GM19455 (cell line): ENCODE measurements at regions not wholly inside any gene's neighbourhood (a gene's known extent, or its start where the extent isn't known, plus 50 kb on each side); places are given as distances from the start of the nearest gene placed in this dataset.

Experiments
- ATAC-seq: cut with Tn5 transposase; IDR thresholded peaks from one replicate; pipeline ENCODE4 v1.9.1; 2021; ENCODE audit not compliant: unreplicated experiment

GRCh38 chrX:69110116-69110530 lies 55.1 kb downstream of the PJA1 start:
- no peak for ATAC-seq

DNA sequence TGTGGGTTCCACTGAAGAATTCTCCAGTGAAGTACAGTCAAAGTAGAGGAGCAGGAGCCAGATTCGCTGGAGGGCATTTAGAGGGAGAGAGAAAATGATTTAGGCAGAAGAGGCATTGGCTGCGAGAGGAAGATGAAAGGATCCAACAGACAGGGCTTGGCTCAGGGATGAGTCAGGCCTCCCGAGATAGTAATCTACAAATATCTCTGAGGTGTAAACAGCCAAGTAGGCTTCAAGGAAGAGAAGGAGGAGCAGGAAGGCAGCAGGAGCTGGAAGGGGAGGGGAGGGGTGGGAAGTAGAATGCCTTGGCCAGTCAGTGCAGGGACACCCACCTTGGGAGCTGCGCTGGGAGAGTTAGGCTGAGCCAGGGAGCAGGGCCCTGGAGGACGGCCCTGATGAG lies 55.5 kb downstream of the PJA1 start:
- no peak for ATAC-seq

GRCh38 chrX:69109036-69109663 lies 56.1 kb downstream of the PJA1 start:
- ATAC-seq, result no peak

GRCh38 chrX:69107747-69108401 lies 57.4 kb downstream of the PJA1 start:
- ATAC-seq, result no peak

DNA sequence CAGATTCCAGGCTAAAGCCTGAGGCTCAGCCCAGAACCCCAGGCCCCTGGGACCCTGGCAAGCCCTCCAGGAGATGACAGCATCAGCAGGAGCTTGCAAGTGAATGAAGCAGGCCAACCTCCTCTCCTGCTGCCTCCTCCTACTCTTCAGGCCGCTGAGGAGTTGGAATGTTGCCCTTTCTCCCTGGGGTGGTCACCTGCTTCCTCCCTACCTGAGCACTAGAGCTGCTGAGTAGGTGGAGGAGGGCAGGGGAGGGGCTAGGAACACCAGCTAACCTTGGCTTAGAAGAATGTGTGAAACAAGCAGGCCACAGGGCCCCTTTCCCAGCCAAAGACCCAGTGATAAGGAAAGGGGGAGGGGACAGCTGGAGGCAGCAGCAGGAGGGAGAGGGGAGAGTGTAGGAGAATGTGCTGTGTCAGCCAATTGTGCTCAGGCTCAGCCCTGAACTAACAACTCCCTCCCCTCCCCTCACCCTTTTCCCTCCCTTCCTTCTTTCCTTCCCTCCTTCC lies 58.0 kb downstream of the PJA1 start:
- ATAC-seq, result no peak

DNA sequence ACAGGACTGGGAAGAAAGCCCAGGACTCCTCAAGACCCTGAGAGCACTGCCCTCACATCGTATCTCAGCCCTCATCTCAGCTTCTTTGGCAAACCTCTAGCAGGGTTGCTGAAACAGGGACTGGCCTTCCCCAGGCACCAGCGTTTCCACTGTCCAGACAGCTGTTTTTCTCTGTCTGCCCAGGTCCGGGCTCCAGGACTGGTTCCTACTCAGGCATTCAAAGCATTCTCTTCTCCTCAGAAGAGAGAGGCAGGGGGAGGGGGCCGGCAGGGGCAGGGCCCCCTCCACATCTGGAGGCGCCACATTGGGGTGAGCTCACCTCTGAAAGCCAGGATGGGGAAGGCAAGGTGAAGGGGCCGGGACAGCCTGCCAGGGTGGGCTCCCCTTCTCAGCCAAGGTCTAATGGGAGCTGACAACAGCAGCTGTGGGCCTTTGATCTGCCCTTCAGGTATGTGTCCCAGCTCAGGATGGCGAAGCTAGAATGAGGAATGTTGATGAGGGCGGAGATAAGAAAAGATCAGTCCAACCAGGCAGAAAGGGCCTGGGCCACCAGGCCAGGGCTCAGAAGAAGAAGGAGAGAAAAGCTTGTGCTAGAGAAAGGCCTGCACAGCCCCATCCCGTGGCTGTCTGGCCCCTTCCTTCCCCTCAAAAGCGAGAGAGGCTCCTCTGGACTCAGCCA lies 60.4 kb downstream of the PJA1 start:
- ATAC-seq, result no peak

DNA sequence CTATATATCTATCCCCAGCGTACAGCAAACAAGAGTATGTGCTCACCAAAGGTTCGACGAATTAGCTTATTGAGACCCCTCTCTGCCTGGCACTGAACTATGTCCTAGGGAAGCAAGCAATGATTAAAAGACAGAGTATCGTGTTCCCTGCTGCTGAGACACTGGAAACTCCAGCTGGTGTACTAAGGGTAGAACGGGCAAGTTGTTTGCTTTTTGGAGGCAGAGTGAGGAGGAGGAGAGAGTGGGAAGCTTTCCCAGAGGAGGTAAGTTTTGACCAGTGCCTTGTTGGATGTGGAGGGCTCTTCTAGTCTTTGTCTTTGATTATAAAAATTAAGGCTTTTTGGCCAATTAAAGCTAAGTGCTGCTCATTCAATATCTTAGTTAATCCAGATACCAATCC lies 61.7 kb downstream of the PJA1 start:
- no peak for ATAC-seq

- ATAC-seq, result no peak
These were observed 62.5 kb downstream of the PJA1 start for GRCh38 chrX:69102612-69103194.

GRCh38 chrX:69101683-69102251 lies 63.5 kb downstream of the PJA1 start:
- no peak for ATAC-seq

GRCh38 chrX:69100478-69100877 lies 64.8 kb downstream of the PJA1 start:
- no peak for ATAC-seq

DNA sequence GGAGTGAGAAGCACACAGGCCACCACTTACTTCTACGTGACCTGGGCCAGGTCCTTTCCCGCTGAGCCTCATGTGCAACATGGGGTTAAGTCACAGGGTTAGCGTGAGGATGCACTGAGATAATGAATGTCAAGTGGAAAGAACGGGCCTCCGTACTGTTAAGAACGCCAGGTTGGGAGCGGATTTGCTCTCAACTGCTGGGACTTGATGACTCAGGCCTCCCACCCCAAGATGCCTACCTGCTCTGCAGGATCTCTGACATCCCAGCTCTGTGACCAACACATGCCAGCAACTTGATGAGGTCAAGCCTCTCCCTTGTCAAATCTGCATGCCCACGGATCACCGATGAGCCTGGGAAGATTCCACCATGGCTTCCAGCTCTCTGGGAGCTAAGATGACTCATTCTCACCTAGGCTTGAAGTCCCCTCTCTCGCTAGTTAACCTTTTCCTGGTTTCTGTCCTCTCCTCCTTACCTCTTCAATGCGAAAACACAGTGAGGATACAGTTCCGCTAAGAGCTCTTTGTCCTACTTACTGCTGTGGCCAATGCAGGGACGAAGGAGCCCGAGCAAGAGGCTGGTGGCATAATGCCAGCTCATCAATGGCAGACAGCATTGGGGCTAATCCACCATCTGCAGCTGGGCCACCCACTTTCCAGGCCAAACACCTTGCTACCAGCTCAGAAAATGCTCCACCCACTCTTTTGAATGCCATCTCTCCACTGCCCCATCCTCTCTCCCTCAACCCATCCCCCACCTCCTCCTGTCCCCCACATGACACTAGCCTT lies 67.6 kb downstream of the PJA1 start:
- no peak for ATAC-seq

GRCh38 chrX:69096963-69097362 lies 68.3 kb downstream of the PJA1 start:
- no peak for ATAC-seq

DNA sequence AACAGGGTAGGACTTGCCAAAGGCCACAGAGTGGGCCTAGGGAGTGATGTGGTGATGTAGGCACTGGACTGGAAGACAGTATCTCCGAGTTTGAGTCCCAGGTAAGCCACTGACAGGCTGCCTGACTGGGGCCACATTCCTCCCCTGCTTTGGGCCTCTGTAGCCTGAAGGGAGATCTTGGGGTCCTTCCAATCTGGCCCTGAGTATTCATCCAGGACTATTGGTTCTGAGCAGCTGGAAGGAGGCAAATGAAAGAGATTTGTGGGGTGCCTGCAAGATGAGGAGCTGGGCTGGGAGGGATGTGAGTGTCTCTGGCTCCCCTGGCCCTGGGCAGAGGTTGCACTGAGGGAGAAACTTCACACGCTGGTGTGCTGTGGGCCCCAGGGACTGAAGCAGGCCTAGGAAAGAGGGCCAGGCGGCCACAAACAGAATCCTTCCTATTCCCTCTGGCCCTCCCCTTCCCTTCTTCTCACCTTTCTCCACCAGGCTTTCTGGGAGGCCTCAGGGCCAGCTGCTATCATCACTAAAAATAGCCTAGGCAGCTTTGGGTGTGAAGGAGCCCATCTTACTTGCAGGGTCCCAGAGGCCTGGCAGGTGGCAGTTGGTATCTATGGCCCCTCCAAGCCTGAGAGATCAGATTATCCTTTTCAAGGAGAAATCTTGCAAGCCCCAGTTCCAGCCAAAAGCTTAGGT lies 70.1 kb downstream of the PJA1 start:
- no peak for ATAC-seq

DNA sequence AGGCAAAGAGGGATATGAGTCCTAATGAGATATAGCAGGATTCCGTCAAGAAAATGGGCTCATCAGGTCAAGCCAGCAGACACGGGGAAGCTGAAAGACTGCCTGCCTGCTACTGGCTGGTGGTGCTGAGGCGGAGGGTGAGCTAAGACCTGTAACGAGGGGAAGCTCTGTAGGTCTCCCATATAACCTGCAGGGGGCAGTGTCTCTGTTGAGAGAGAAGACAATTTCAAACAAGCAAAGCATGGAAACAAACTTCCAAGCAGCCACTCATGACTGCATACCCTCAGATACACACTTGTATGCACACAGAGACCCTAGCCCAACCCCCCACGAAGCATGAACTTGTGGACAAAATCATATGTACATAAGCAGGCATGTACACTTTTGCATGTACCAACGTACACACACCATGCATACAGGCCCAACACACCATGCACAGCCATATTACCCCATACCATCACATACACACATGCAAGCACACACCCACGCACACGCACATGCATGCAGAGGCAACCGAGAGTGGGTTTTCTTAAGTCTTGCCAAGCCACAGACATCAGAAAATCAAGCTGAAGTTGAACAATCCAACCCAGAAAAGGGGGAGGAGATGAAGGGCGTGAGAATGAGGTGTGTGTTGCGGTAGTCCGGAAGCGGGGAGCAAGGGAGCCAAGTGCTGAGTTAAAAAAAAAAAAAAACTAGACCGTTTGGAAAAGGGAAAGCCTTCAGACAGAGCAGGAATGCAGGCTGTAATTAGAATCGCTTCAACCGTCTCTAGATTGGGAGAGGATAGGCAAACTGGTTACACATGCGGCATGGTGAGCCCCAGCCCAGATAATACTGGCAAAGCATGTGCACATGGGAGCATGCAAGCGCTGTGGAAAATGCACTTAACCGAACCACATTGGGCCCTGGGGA lies 71.0 kb downstream of the PJA1 start:
- ATAC-seq, result no peak

DNA sequence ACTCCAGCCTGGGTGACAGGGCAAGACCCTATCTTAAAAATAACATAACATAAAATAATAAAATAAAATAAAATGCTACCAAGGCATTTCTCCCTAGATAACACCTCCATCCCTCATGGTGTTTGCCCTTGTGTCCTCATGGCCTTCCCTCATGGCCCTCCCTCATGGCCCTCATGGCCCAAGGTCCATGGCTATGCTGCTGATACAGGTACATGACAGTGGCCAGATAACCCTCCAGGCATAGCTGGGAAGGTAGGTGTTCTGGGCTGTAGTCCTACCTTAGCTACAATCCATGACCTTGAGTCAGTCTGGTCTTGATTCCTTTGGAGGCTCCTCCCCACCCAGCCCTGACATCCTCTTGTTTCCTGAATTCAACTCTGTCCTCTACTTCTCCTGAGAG lies 75.2 kb downstream of the PJA1 start:
- no peak for ATAC-seq

DNA sequence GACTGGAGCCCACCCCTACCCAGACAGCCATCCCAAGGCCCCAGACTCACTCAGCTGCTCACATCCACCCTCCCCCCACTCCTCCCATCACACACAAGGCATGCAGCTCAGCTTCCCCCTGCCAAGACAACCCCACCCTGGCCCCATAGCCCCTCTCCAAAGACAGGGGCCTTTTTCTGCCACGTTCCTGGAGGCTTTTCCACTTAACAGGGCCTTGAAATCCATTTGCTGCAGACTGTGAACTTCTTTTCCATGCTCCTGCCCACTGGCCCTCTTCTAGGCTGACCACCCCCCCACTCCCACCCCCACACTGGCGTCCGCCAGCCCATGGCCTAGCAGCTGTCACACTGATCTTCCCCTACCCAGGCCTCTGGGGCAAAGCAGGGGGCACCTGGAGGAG lies 76.0 kb downstream of the PJA1 start:
- ATAC-seq, result no peak

DNA sequence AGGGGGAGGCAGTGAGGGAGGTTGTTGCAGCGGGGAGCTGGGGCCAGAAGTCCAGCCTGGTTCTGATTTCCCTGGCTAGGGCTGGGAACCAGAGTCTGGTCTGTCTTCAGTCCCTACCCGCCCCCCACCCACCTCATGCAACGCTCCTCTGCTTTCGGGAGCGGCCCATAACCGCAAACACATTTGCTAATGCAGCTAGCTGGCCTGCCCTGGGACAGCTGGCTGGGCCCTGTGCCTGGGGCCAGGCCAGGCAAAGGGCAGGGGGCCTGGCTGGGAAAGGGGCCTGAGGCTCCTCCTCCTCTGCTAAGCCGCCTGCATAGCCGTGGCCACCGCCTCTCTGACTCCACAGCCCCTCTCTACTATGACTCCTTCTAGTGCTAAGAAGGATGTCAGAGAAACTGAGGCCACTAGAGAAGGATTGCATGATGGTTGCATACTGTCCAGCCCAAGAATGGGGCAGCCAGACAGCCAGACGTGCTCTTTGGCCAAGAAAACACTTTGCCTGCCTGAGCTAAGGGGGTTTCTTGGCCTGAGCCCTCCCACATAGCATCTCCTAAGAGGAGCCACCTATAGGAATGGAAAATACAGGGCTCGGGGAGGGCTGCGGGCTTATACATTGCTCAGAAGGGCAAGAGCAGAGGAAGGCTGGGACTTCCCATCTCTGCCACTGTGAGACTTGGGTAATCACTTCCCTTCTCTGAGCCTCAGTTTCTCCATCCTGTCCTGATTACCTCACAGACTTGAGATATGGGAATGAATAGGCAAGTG lies 76.9 kb downstream of the PJA1 start:
- ATAC-seq, result no peak

DNA sequence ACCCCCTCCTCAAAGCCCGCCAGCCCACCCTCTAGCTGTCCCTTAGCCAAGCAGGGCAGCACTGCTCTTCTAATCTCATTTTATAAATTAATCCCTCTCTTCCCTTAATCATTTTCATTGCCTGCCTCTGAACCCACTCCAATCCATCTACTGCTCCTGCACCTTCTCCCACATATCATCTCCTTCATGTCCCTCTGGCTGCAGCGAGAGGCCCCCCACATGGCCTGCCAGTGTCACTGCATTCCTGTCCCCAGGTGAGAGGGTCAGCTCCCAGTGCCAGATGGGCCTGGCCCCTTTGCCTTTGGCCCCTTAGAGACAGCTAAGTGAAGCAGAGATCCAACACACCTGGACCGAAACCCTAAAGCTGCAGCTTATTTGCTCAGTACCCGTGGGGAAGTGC lies 79.4 kb downstream of the PJA1 start:
- ATAC-seq, result no peak
